ENCODE measurements at regions not wholly inside any gene's neighbourhood (a gene's known extent, or its start where the extent isn't known, plus 50 kb on each side); places are given as distances from the start of the nearest gene placed in this dataset.

GRCh38 chr7:45983720-45984255 is 62.7 kb upstream of the IGFBP3 start:
- H3K9ac ChIP-seq: no peak overlapping the region
- H3F3A ChIP-seq (ENCODE audit: low read depth): no peaks in the 10 kb centered on the region
- H3K36me3 Mint-ChIP-seq: no peaks in the 10 kb centered on the region

GRCh38 chr7:45982907-45983719 is 62.0 kb upstream of the IGFBP3 start:
- Histone ChIP-seq H3K4me2 (no peak overlapping the region), H2AFZ (replicated peaks) (no peak overlapping the region), H3K9ac (no peak overlapping the region), H3F3A (ENCODE audit: low read depth) (no peaks in the 10 kb centered on the region), H3K4me3 (no peak overlapping the region), H3K79me2 (ENCODE audit: low read depth) (no peaks in the 10 kb centered on the region), H4K20me1 (ENCODE audit: low read depth) (no peaks in the 10 kb centered on the region), H3K27ac (no peak overlapping the region), H3K9me3 (ENCODE audit: low read depth) (no peaks in the 10 kb centered on the region), H3K4me1 (no peaks in the 10 kb centered on the region), H3K36me3 (no peaks in the 10 kb centered on the region), H3K27me3 (no peaks in the 10 kb centered on the region)
- Mint-ChIP-seq H3K4me3 (no peak overlapping the region), H3K36me3 (no peaks in the 10 kb centered on the region), H3K4me1 (peaks cover 18% of the 10 kb centered on the region), H3K9me3 (peaks cover 9% of the 10 kb centered on the region), H3K27ac (no peak overlapping the region), H3K27me3 (ENCODE audit: insufficient read depth, low read depth) (peaks cover 15% of the 10 kb centered on the region)
- no peak for DNase-seq (ENCODE audit: low spot score)
- TF ChIP-seq CTCF (IDR thresholded peaks at IDR 0.05) (no peak), EZH2 (IDR thresholded peaks at IDR 0.05) (no peak), EZH2phosphoT487 (IDR thresholded peaks at IDR 0.05) (no peak)

More at GRCh38 chr7:45983720-45984255, 62.7 kb upstream of the IGFBP3 start:
- Mint-ChIP-seq H3K4me3 (no peak overlapping the region), H3K27ac (no peak overlapping the region), H3K4me1 (peaks cover 11% of the 10 kb centered on the region), H3K27me3 (ENCODE audit: insufficient read depth, low read depth) (peaks cover 11% of the 10 kb centered on the region), H3K9me3 (peaks cover 9% of the 10 kb centered on the region)
- H3K4me1 ChIP-seq: no peaks in the 10 kb centered on the region
- no peaks in the 10 kb centered on the region for H3K9me3 ChIP-seq (ENCODE audit: low read depth)
- H3K27ac ChIP-seq: no peak overlapping the region
- H4K20me1 ChIP-seq (ENCODE audit: low read depth): no peaks in the 10 kb centered on the region
- no peaks in the 10 kb centered on the region for H3K36me3 ChIP-seq
- no peak for TF ChIP-seq EZH2phosphoT487 (IDR thresholded peaks at IDR 0.05)
- H3K4me3 ChIP-seq: no peak overlapping the region
- H2AFZ ChIP-seq (replicated peaks): no peak overlapping the region
- H3K79me2 ChIP-seq (ENCODE audit: low read depth): no peaks in the 10 kb centered on the region
- no peak overlapping the region for H3K4me2 ChIP-seq
- H3K27me3 ChIP-seq: no peaks in the 10 kb centered on the region
- DNase-seq (ENCODE audit: low spot score): no peak

GRCh38 chr7:45982132-45982531 is 61.1 kb upstream of the IGFBP3 start:
- Histone ChIP-seq H3K9me3 (ENCODE audit: low read depth) (no peaks in the 10 kb centered on the region), H3K4me2 (no peak overlapping the region), H3K79me2 (ENCODE audit: low read depth) (no peaks in the 10 kb centered on the region), H3F3A (ENCODE audit: low read depth) (no peaks in the 10 kb centered on the region), H4K20me1 (ENCODE audit: low read depth) (no peaks in the 10 kb centered on the region), H2AFZ (replicated peaks) (no peak overlapping the region), H3K27ac (no peak overlapping the region), H3K36me3 (no peaks in the 10 kb centered on the region), H3K27me3 (no peaks in the 10 kb centered on the region), H3K9ac (no peak overlapping the region), H3K4me1 (no peaks in the 10 kb centered on the region), H3K4me3 (no peak overlapping the region)
- Mint-ChIP-seq H3K4me1 (peaks cover 28% of the 10 kb centered on the region), H3K36me3 (no peaks in the 10 kb centered on the region), H3K27me3 (ENCODE audit: insufficient read depth, low read depth) (peaks cover 16% of the 10 kb centered on the region), H3K27ac (no peak overlapping the region), H3K9me3 (peaks cover 11% of the 10 kb centered on the region), H3K4me3 (no peak overlapping the region)
- TF ChIP-seq EZH2phosphoT487 (IDR thresholded peaks at IDR 0.05): no peak
- no peak for TF ChIP-seq EZH2 (IDR thresholded peaks at IDR 0.05)
- TF ChIP-seq CTCF (IDR thresholded peaks at IDR 0.05): no peak
- no peak for DNase-seq (ENCODE audit: low spot score)

GRCh38 chr7:45980973-45981372 is 59.9 kb upstream of the IGFBP3 start:
- peaks cover 15% of the 10 kb centered on the region for H3K27me3 Mint-ChIP-seq (ENCODE audit: insufficient read depth, low read depth)
- H3K27ac ChIP-seq: no peak overlapping the region
- no peaks in the 10 kb centered on the region for H3K4me1 ChIP-seq
- H3K27ac Mint-ChIP-seq: no peak overlapping the region
- H3K36me3 Mint-ChIP-seq: no peaks in the 10 kb centered on the region
- H3K9me3 ChIP-seq (ENCODE audit: low read depth): no peaks in the 10 kb centered on the region
- H3K4me3 ChIP-seq: no peak overlapping the region
- no peaks in the 10 kb centered on the region for H3K79me2 ChIP-seq (ENCODE audit: low read depth)
- no peaks in the 10 kb centered on the region for H3F3A ChIP-seq (ENCODE audit: low read depth)
- H4K20me1 ChIP-seq (ENCODE audit: low read depth): no peaks in the 10 kb centered on the region
- H2AFZ ChIP-seq (replicated peaks): no peak overlapping the region
- H3K4me1 Mint-ChIP-seq: peaks cover 31% of the 10 kb centered on the region
- H3K9me3 Mint-ChIP-seq: peaks cover 11% of the 10 kb centered on the region
- H3K9ac ChIP-seq: no peak overlapping the region
- no peak for DNase-seq (ENCODE audit: low spot score)
- TF ChIP-seq EZH2 (IDR thresholded peaks at IDR 0.05) (no peak), CTCF (IDR thresholded peaks at IDR 0.05) (no peak), EZH2phosphoT487 (IDR thresholded peaks at IDR 0.05) (no peak)
- H3K4me3 Mint-ChIP-seq: no peak overlapping the region
- no peak overlapping the region for H3K4me2 ChIP-seq
- H3K27me3 ChIP-seq: no peaks in the 10 kb centered on the region
- no peaks in the 10 kb centered on the region for H3K36me3 ChIP-seq
